ENCODE measurements at regions not wholly inside any gene's neighbourhood (a gene's known extent, or its start where the extent isn't known, plus 50 kb on each side); places are given as distances from the start of the nearest gene placed in this dataset.
A peak's percentile ranks its signal among the peaks of the same experiment; 100 is the strongest.
"Not testable (repeated sequence)": the region's sequence is repeated elsewhere in the genome, so short reads cannot be mapped to it uniquely, and the experiment has no call there.

GRCh38 chrX:150268839-150269355 lies 94.2 kb upstream of the MAMLD1 start:
- intact Hi-C loops (cut with DNase I) = no loop called here
- TF ChIP-seq CTCF (IDR thresholded peaks at IDR 0.05) (no peak), POLR2A (IDR thresholded peaks at IDR 0.05) (no peak)
- H3K4me1 ChIP-seq = peaks cover 30% of the 10 kb centered on the region
- DNase-seq (no peak), ATAC-seq (no peak)
- H3K4me3 ChIP-seq = no peak overlapping the region
- no peaks in the 10 kb centered on the region for H3K27me3 ChIP-seq
- 44 to 68% methylated on average over 1 to 2 of the region's 2 CpGs for WGBS, 2 donors
- no peaks in the 10 kb centered on the region for H3K36me3 ChIP-seq (replicated peaks in 1 of 2; ENCODE audit: insufficient read depth in 1 of 2, low read depth in 2 of 2)
- H3K9me3 ChIP-seq = no peaks in the 10 kb centered on the region
- H3K27ac ChIP-seq = peak overlapping the region in 3 of 4 donors; percentile 31 to 71 (median 65)

- WGBS, 2 donors = 3 to 4% methylated on average over 4 to 9 of the region's 10 CpGs
- H3K27ac ChIP-seq = peak overlapping the region in 3 of 4 donors; percentile 31 to 71 (median 65)
- ATAC-seq = peak; percentile 99
- H3K9me3 ChIP-seq = no peaks in the 10 kb centered on the region
- H3K36me3 ChIP-seq (replicated peaks in 1 of 2; ENCODE audit: insufficient read depth in 1 of 2, low read depth in 2 of 2) = no peaks in the 10 kb centered on the region
- H3K27me3 ChIP-seq = no peaks in the 10 kb centered on the region
- H3K4me1 ChIP-seq = peaks cover 30% of the 10 kb centered on the region
- intact Hi-C loops (cut with DNase I) = no loop called here
- H3K4me3 ChIP-seq = no peak overlapping the region
- DNase-seq = peak; percentile 75 to 91 (median 88)
- TF ChIP-seq POLR2A (IDR thresholded peaks at IDR 0.05) (peak in 1 of 3 donors; percentile 22), CTCF (IDR thresholded peaks at IDR 0.05) (no peak)
These were observed 93.4 kb upstream of the MAMLD1 start for GRCh38 chrX:150269605-150270254.

- Histone ChIP-seq H3K9me3 (no peaks in the 10 kb centered on the region), H3K36me3 (replicated peaks in 1 of 2; ENCODE audit: insufficient read depth in 1 of 2, low read depth in 2 of 2) (no peaks in the 10 kb centered on the region), H3K27ac (no peak overlapping the region), H3K27me3 (no peaks in the 10 kb centered on the region), H3K4me1 (peaks cover 30% of the 10 kb centered on the region), H3K4me3 (no peak overlapping the region)
- ATAC-seq (no peak), DNase-seq (no peak)
- no peak for TF ChIP-seq CTCF (IDR thresholded peaks at IDR 0.05)
- no peak for TF ChIP-seq POLR2A (IDR thresholded peaks at IDR 0.05)
- intact Hi-C loops (cut with DNase I) = no loop called here
- 54% methylated on average over 3 of the region's 3 CpGs; no CpG with 5 or more reads in 1 of the 2 donors for WGBS, 2 donors
These were observed 92.5 kb upstream of the MAMLD1 start for GRCh38 chrX:150270622-150271021.

- intact Hi-C loops (cut with DNase I); H3K9me3 ChIP-seq; H3K4me3 ChIP-seq; H3K27ac ChIP-seq; DNase-seq; H3K36me3 ChIP-seq (replicated peaks in 1 of 2; ENCODE audit: insufficient read depth in 1 of 2, low read depth in 2 of 2); H3K27me3 ChIP-seq; ATAC-seq: not testable (repeated sequence)
- H3K4me1 ChIP-seq = peaks cover 26% of the 10 kb centered on the region
- WGBS, 2 donors = 86 to 87% methylated on average over 2 to 4 of the region's 4 CpGs
These were observed 89.4 kb upstream of the MAMLD1 start for GRCh38 chrX:150273575-150274294.

- H3K4me3 ChIP-seq = no peak overlapping the region
- no peak overlapping the region for H3K27ac ChIP-seq
- no peaks in the 10 kb centered on the region for H3K36me3 ChIP-seq (replicated peaks in 1 of 2; ENCODE audit: insufficient read depth in 1 of 2, low read depth in 2 of 2)
- no peaks in the 10 kb centered on the region for H3K4me1 ChIP-seq
- DNase-seq (no peak), ATAC-seq (no peak)
- no peaks in the 10 kb centered on the region for H3K27me3 ChIP-seq
- H3K9me3 ChIP-seq = no peaks in the 10 kb centered on the region
- TF ChIP-seq POLR2A (IDR thresholded peaks at IDR 0.05) = no peak
- no peak for TF ChIP-seq CTCF (IDR thresholded peaks at IDR 0.05)
- intact Hi-C loops (cut with DNase I) = no loop called here
- WGBS, 2 donors = 82 to 90% methylated on average over 2 of the region's 2 CpGs
These were observed 80.2 kb upstream of the MAMLD1 start for GRCh38 chrX:150282953-150283352.
